GM12873 (cell line): ENCODE measurements at regions not wholly inside any gene's neighbourhood (a gene's known extent, or its start where the extent isn't known, plus 50 kb on each side); places are given as distances from the start of the nearest gene placed in this dataset.

Experiments
- TF ChIP-seq, protein P1 (sequence below): IDR thresholded peaks from 2 replicates; pipeline ENCODE4 v1.5.1; 2012; ENCODE audit warnings: low read depth, mild to moderate bottlenecking, moderate library complexity, low read length, control low read depth; ENCODE audit not compliant: insufficient read depth; ENCODE audit errors: missing control alignments

DNA sequence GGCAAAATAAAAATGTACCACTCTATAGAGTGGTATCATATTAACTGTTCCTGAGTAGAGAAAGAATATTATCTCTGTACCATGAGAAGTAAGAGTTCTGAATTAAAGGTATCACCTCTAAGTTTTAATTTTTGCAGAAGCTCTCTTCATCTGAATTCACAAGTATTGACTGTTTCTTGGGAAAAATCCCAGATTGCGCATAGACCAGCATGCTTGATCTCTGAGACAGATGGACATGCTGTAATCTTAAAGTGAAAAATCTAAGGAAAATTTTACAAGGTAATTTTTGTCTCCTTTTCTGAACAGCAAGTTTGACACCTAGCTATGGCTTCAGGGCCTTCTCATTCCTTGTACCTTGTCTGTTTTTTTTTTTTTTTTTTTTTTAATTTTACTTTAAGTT lies 1050.7 kb upstream of the RBFOX1 start:
- TF ChIP-seq, protein P1, sequence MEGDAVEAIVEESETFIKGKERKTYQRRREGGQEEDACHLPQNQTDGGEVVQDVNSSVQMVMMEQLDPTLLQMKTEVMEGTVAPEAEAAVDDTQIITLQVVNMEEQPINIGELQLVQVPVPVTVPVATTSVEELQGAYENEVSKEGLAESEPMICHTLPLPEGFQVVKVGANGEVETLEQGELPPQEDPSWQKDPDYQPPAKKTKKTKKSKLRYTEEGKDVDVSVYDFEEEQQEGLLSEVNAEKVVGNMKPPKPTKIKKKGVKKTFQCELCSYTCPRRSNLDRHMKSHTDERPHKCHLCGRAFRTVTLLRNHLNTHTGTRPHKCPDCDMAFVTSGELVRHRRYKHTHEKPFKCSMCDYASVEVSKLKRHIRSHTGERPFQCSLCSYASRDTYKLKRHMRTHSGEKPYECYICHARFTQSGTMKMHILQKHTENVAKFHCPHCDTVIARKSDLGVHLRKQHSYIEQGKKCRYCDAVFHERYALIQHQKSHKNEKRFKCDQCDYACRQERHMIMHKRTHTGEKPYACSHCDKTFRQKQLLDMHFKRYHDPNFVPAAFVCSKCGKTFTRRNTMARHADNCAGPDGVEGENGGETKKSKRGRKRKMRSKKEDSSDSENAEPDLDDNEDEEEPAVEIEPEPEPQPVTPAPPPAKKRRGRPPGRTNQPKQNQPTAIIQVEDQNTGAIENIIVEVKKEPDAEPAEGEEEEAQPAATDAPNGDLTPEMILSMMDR = no peak

DNA sequence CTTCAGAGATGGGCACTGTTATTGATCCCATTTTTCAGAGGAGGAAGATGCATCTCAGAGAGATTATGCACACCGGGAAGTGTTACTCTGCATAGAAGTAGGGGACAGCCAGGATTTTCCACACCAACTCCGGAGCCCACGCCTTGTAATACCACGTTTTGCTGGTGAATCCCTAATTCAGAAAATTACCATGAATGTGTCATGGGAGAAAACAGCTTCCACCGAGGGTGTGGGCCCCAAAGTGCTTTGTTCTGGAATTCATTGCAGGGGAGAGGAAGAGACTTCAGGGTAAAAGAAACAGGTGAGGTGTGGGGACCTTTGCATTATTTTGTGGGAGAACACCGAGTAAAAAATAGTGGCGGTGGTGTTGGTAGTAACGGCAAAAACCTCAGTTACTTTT lies 1051.4 kb upstream of the RBFOX1 start:
- TF ChIP-seq, protein P1 = no peak

DNA sequence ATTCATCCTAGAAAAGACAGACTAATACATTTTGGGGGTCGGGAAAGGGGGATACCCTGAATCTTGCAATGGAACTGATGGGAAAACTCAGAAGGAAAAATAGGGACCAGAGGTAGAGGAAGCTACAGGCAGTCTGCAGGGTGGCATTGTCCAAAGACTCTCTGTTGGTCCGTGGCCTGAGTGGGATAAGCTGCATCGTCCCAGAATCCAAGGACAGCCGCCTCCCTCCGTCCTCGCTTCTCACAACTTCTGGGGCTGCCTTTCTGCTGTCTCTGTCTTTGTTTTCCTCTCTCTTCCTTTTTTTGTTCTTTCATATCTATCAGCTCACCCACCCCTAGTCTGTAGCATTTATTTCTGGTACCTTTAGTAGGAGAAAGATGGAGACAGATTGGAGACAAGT lies 1052.6 kb upstream of the RBFOX1 start:
- TF ChIP-seq, protein P1 = no peak

DNA sequence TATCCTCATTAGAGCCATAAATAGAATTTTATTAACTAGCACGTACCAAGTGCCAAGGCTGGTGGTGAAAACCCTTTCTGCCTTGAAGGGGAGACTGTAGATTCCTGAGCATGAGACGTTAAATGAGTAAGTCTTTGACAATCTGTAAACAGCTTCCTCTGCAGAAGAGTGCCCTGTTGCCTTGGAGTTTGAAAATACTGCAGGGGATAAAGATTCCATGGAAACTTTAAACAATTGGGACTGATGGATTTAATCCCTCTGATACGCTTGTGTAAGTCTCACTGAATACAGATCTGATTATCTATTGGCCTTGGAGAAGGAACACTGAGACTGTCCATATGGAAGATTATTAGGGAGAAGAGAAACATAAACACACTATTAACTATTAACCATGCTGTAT lies 1053.4 kb upstream of the RBFOX1 start:
- TF ChIP-seq, protein P1 = no peak

DNA sequence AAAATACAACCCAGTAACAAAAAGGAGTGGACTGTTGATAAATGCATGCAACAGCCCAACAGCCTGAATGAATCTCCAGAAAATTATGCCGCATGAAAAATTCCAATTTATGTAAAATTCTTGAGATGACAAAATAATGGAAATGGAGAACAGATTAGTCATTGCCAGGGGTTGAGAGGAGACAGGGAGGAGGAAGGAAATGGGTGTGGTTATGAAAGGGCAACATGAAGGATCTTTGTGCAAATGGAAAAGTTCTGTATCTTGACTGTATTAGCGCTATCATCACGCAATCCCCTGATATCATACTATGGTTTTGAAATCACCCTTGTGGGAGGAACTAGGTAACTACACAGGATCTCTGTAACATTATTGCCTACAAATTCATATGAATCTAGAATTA lies 1058.3 kb upstream of the RBFOX1 start:
- TF ChIP-seq, protein P1 = no peak

DNA sequence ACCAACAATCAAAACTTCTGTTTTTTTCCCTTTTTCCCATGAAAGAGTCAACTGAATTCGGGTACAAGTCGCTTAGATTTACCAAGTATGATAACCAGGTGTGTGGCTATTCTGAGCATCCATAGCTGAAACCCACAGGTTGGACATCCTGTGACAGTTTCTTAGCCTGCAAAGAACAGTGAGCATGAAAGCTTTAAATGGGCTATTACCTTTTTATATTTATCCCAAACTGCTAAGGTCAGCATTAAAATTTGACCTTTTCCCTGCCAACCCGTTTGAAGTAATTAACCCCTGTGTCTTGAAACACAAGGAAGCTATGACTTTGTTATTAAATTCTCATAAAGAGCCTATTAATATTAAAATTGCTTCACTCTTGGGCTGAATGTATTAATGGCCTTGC lies 1065.0 kb upstream of the RBFOX1 start:
- TF ChIP-seq, protein P1 = no peak

DNA sequence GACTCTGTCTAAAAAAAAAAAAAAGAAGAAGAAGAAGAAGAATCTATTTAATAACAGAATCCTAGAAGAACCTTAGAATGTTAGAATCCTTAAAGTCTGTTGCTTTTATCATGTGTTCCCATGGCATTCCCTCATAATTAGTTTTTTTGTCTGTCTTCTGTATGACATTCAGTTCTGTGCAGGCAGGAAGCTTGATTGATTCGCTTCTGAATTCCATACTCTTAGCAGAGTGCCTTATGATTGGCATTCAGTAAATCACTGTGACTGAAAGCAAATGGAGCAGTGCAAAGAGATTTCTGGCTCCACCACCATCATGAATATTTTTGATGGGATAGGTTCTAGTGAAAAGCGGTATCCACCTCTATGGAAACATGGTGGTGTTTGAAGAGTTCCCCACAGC lies 1065.9 kb upstream of the RBFOX1 start:
- TF ChIP-seq, protein P1 = no peak

DNA sequence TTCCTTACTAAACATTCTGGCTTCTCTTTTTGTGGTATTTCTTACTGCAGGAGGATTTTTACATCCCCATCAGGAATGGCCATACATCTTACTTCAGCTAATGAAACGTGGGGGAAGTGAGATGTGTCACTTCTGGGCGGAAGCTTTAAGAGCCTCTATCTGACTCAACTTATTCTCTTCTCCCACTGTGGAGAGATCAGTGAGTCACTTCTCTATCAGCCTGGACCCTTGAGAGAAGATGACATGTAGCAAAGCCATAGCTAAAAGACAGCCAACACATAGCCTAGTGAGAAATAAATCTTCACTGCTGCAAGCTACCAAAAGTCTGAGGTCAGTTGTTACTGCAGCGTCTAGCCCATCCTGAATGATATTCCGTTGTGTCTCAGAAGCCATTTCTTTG lies 1066.7 kb upstream of the RBFOX1 start:
- TF ChIP-seq, protein P1 = no peak
